Ectodermal cell (in vitro differentiated cells): ENCODE measurements at regions not wholly inside any gene's neighbourhood (a gene's known extent, or its start where the extent isn't known, plus 50 kb on each side); places are given as distances from the start of the nearest gene placed in this dataset.

Experiments used
- H3K27ac ChIP-seq: 2 replicates; pipeline ENCODE4 v1.7.0; 2013; ENCODE audit warnings: mild to moderate bottlenecking, low read depth, low read length; ENCODE audit not compliant: insufficient read depth, poor library complexity, severe bottlenecking
- H3K27me3 ChIP-seq: 2 replicates; pipeline ENCODE4 v1.7.0; 2013; ENCODE audit warnings: mild to moderate bottlenecking, low read length; ENCODE audit not compliant: insufficient read depth, control insufficient read depth, poor library complexity, severe bottlenecking
- H3K36me3 ChIP-seq: one replicate; pipeline ENCODE4 v1.7.0; 2013; ENCODE audit warnings: low read length; ENCODE audit not compliant: control insufficient read depth, insufficient read depth
- H3K4me1 ChIP-seq: one replicate; pipeline ENCODE4 v1.7.0; 2013; ENCODE audit warnings: low read length; ENCODE audit not compliant: control insufficient read depth, insufficient read depth
- H3K4me3 ChIP-seq: 2 replicates; pipeline ENCODE4 v1.7.0; 2013; ENCODE audit warnings: low read depth, low read length, control low read depth; ENCODE audit not compliant: insufficient read depth
- H3K9me3 ChIP-seq: 2 replicates; pipeline ENCODE4 v1.7.0; 2013; ENCODE audit warnings: mild to moderate bottlenecking, low read length, moderate library complexity; ENCODE audit not compliant: control insufficient read depth
- WGBS, 2 experiments: methylation state at CpG; one replicate each; pipeline ENCODE4 v1.1.7; 2013; ENCODE audit warnings: missing lambda C conversion rate in 2 of 2; 5-methylcytosine and 5-hydroxymethylcytosine counted together

GRCh38 chr10:110434489-110435096 is 63.1 kb upstream of the DUSP5 start:
- H3K27ac ChIP-seq: no peak overlapping the region
- WGBS, 2 experiments: 90 to 91% methylated on average over 5 of the region's 5 CpGs
- H3K36me3 ChIP-seq: no peaks in the 10 kb centered on the region
- H3K9me3 ChIP-seq: no peaks in the 10 kb centered on the region
- H3K4me3 ChIP-seq: no peak overlapping the region
- H3K4me1 ChIP-seq: no peaks in the 10 kb centered on the region
- H3K27me3 ChIP-seq: no peaks in the 10 kb centered on the region

DNA sequence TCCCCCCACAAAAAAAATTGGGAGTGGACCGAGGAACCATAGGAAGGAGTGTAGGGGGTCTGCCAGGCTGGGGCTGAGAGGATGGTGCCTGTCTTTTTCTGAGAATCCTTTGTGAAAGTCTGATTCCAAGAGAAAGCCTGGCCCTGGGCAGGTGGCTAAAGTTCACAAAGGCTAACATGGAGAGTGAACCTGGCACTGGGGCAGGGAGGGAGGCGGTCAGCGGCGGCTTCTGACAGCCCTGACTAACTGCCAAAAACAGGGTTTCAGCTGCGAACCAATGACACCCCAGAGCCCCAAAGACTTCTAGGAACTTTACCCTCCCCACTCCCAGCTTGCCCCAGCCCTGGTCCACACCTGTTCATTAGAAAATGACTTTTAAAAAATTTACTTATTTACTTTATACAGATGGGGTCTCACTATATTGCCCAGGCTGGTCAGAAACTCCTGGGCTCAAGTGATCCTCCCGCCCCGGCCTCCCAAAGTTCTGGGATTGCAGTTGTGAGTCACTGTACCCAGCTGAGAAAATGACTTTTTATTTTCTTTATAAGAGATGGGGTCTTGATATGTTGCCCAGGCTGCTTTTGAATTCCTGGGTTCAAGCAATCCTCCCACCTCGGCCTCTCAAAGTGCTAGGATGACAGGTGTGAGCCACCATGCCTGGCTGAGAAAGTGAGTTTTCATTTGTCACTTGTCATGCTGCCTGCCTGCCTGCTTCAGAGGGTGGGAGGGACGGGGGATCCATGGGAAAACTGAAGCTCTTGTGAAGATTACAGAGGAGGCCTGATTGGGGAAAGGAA is 61.0 kb upstream of the DUSP5 start:
- H3K36me3 ChIP-seq: no peaks in the 10 kb centered on the region
- H3K4me1 ChIP-seq: peaks cover 2% of the 10 kb centered on the region
- H3K27ac ChIP-seq: no peak overlapping the region
- no peaks in the 10 kb centered on the region for H3K9me3 ChIP-seq
- WGBS, 2 experiments: 90 to 96% methylated on average over 9 of the region's 9 CpGs
- H3K27me3 ChIP-seq: no peaks in the 10 kb centered on the region
- no peak overlapping the region for H3K4me3 ChIP-seq

- H3K4me1 ChIP-seq: peaks cover 8% of the 10 kb centered on the region
- no peaks in the 10 kb centered on the region for H3K9me3 ChIP-seq
- H3K4me3 ChIP-seq: no peak overlapping the region
- 74 to 78% methylated on average over 3 of the region's 3 CpGs for WGBS, 2 experiments
- no peaks in the 10 kb centered on the region for H3K36me3 ChIP-seq
- H3K27me3 ChIP-seq: no peaks in the 10 kb centered on the region
- no peak overlapping the region for H3K27ac ChIP-seq
These were observed 60.4 kb upstream of the DUSP5 start for GRCh38 chr10:110437351-110437605.

- Histone ChIP-seq H3K9me3 (no peaks in the 10 kb centered on the region), H3K4me1 (peaks cover 8% of the 10 kb centered on the region), H3K27ac (no peak overlapping the region), H3K4me3 (no peak overlapping the region), H3K27me3 (no peaks in the 10 kb centered on the region), H3K36me3 (no peaks in the 10 kb centered on the region)
- WGBS, 2 experiments: 85 to 87% methylated on average over 11 of the region's 11 CpGs
These were observed 59.9 kb upstream of the DUSP5 start for GRCh38 chr10:110437761-110438341.

- no peaks in the 10 kb centered on the region for H3K36me3 ChIP-seq
- H3K4me3 ChIP-seq: no peak overlapping the region
- no peaks in the 10 kb centered on the region for H3K27me3 ChIP-seq
- 53 to 56% methylated on average over 4 of the region's 4 CpGs for WGBS, 2 experiments
- no peak overlapping the region for H3K27ac ChIP-seq
- H3K9me3 ChIP-seq: no peaks in the 10 kb centered on the region
- peaks cover 15% of the 10 kb centered on the region for H3K4me1 ChIP-seq
These were observed 55.0 kb upstream of the DUSP5 start for GRCh38 chr10:110442746-110443145.

DNA sequence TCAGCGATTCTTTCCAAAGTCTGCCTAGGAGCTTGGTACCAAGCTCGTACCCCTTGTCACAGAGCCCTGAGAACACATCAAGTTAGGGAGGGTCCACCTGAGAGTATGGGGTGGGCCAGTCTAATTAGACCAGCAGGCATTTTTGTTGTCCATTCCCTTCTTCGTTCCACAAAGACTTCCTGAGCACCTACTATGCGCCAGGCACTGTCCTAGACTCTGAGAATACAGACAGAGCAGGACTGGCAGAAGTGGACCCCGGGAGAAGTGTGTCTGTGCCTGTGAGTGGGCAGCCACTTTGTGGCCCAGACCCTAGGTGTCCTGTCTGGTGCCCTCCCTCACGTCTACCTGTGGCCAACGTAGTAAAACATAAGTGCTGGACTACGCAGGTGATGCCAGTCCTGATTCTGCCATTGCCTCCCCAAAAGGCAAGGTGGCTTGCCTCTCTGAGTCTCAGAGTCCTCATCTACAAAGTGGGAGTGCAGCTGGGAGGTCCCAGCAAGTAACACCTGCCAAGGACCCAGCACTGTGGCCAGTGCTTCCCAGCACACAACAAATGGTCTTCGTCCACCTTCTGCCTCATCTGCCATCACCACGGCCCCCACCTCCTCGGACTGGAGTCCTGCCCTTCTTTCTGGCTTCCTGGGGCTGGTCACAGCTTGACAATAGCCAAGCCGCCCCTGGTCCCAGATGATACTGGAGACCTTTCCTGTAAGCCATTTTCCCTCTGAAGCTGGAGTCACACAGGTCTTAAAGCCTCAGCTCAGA is 54.3 kb upstream of the DUSP5 start:
- no peaks in the 10 kb centered on the region for H3K27me3 ChIP-seq
- no peak overlapping the region for H3K27ac ChIP-seq
- H3K36me3 ChIP-seq: no peaks in the 10 kb centered on the region
- H3K9me3 ChIP-seq: no peaks in the 10 kb centered on the region
- 87 to 88% methylated on average over 12 of the region's 12 CpGs for WGBS, 2 experiments
- H3K4me3 ChIP-seq: no peak overlapping the region
- H3K4me1 ChIP-seq: peaks cover 15% of the 10 kb centered on the region

DNA sequence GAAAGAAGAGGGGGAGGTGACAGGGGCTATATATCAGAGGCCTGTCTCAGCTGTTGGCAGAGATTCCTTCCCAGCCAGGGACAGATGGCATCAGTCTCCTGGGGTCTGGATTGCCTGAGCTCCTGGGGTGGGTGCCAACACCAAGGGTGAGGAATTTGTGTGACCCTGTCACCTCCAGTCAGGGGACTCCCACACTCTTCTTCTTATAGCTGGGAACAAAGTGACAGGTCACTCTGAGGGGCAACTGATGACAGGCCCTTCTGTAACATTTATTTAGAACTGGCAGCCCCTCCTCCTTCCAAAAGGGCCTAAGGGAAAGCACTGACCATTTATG is 53.7 kb upstream of the DUSP5 start:
- Histone ChIP-seq H3K27ac (peak overlapping the region; percentile 47), H3K36me3 (no peaks in the 10 kb centered on the region), H3K4me3 (no peak overlapping the region), H3K27me3 (no peaks in the 10 kb centered on the region), H3K4me1 (peaks cover 15% of the 10 kb centered on the region), H3K9me3 (no peaks in the 10 kb centered on the region)

- Histone ChIP-seq H3K36me3 (no peaks in the 10 kb centered on the region), H3K27ac (no peak overlapping the region), H3K4me3 (no peak overlapping the region), H3K4me1 (peaks cover 15% of the 10 kb centered on the region), H3K27me3 (no peaks in the 10 kb centered on the region), H3K9me3 (no peaks in the 10 kb centered on the region)
- 89 to 96% methylated on average over 6 of the region's 6 CpGs for WGBS, 2 experiments
These were observed 51.8 kb upstream of the DUSP5 start for GRCh38 chr10:110445871-110446270.

- WGBS, 2 experiments: 88 to 98% methylated on average over 1 of the region's 1 CpG
- Histone ChIP-seq H3K9me3 (no peaks in the 10 kb centered on the region), H3K27ac (no peak overlapping the region), H3K27me3 (no peaks in the 10 kb centered on the region), H3K36me3 (no peaks in the 10 kb centered on the region), H3K4me3 (no peak overlapping the region), H3K4me1 (peaks cover 15% of the 10 kb centered on the region)
These were observed 51.4 kb upstream of the DUSP5 start for GRCh38 chr10:110446277-110446676.

- 78% methylated on average over 6 of the region's 6 CpGs for WGBS, 2 experiments
- H3K4me1 ChIP-seq: peaks cover 9% of the 10 kb centered on the region
- H3K27ac ChIP-seq: no peak overlapping the region
- H3K4me3 ChIP-seq: no peak overlapping the region
- no peaks in the 10 kb centered on the region for H3K27me3 ChIP-seq
- no peaks in the 10 kb centered on the region for H3K36me3 ChIP-seq
- H3K9me3 ChIP-seq: no peaks in the 10 kb centered on the region
These were observed 50.6 kb upstream of the DUSP5 start for GRCh38 chr10:110446954-110447608.
